ENCODE measurements at regions not wholly inside any gene's neighbourhood (a gene's known extent, or its start where the extent isn't known, plus 50 kb on each side); places are given as distances from the start of the nearest gene placed in this dataset.

GRCh38 chr6:145428706-145429105 lies 306.6 kb downstream of the EPM2A start:
- DNase-seq (ENCODE audit: low read depth), result no peak

- no peak for DNase-seq (ENCODE audit: low read depth)
Observed at GRCh38 chr6:145442110-145442509, 293.2 kb downstream of the EPM2A start.

- no peak for DNase-seq (ENCODE audit: low read depth)
Observed at GRCh38 chr6:145445674-145446073, 289.6 kb downstream of the EPM2A start.

GRCh38 chr6:145451029-145451428 lies 284.3 kb downstream of the EPM2A start:
- DNase-seq (ENCODE audit: low read depth), result no peak

- DNase-seq (ENCODE audit: low read depth), result no peak
Observed at GRCh38 chr6:145453376-145453775, 281.9 kb downstream of the EPM2A start.

- DNase-seq (ENCODE audit: low read depth), result no peak
Observed at GRCh38 chr6:145454006-145454405, 281.3 kb downstream of the EPM2A start.

- DNase-seq (ENCODE audit: low read depth), result no peak
Observed at GRCh38 chr6:145457556-145457955, 277.8 kb downstream of the EPM2A start.

GRCh38 chr6:145468534-145468933 lies 266.8 kb downstream of the EPM2A start:
- no peak for DNase-seq (ENCODE audit: low read depth)

GRCh38 chr6:145469021-145469420 lies 266.3 kb downstream of the EPM2A start:
- DNase-seq (ENCODE audit: low read depth), result no peak

GRCh38 chr6:145475794-145476396 lies 259.4 kb downstream of the EPM2A start:
- no peak for DNase-seq (ENCODE audit: low read depth)

GRCh38 chr6:145480024-145480423 lies 255.3 kb downstream of the EPM2A start:
- no peak for DNase-seq (ENCODE audit: low read depth)

- peak; percentile 86 for DNase-seq (ENCODE audit: low read depth)
Observed at GRCh38 chr6:145483191-145483996, 251.9 kb downstream of the EPM2A start.

GRCh38 chr6:145485288-145485687 lies 250.0 kb downstream of the EPM2A start:
- DNase-seq (ENCODE audit: low read depth), result no peak

GRCh38 chr6:145486306-145486705 lies 249.0 kb downstream of the EPM2A start:
- no peak for DNase-seq (ENCODE audit: low read depth)

- no peak for DNase-seq (ENCODE audit: low read depth)
Observed at GRCh38 chr6:145489583-145489982, 245.7 kb downstream of the EPM2A start.

- no peak for DNase-seq (ENCODE audit: low read depth)
Observed at GRCh38 chr6:145490068-145490467, 245.3 kb downstream of the EPM2A start.

GRCh38 chr6:145491126-145491525 lies 244.2 kb downstream of the EPM2A start:
- DNase-seq (ENCODE audit: low read depth), result no peak

GRCh38 chr6:145497006-145497405 lies 238.3 kb downstream of the EPM2A start:
- no peak for DNase-seq (ENCODE audit: low read depth)

GRCh38 chr6:145498425-145498824 lies 236.9 kb downstream of the EPM2A start:
- DNase-seq (ENCODE audit: low read depth), result no peak

GRCh38 chr6:145502416-145502815 lies 232.9 kb downstream of the EPM2A start:
- DNase-seq (ENCODE audit: low read depth), result no peak

GRCh38 chr6:145506136-145506535 lies 229.2 kb downstream of the EPM2A start:
- no peak for DNase-seq (ENCODE audit: low read depth)

GRCh38 chr6:145506565-145506964 lies 228.8 kb downstream of the EPM2A start:
- no peak for DNase-seq (ENCODE audit: low read depth)

- no peak for DNase-seq (ENCODE audit: low read depth)
Observed at GRCh38 chr6:145507239-145507638, 228.1 kb downstream of the EPM2A start.

All from HT1080 (cell line).